Gastrocnemius medialis (tissue), 4 donors: ENCODE measurements at regions not wholly inside any gene's neighbourhood (a gene's known extent, or its start where the extent isn't known, plus 50 kb on each side); places are given as distances from the start of the nearest gene placed in this dataset.

Experiments used
- ATAC-seq, 2 donors: fragments of 150-250 bp; one replicate each; pipeline ENCODE4 v1.9.1; 2016
- DNase-seq, 2 donors: peaks; one replicate each; pipeline ENCODE4 v3.0.0-alpha.2; 2019
- H3K27ac ChIP-seq, 4 donors: fragments of 200-600 bp; sonication (generic); 1 replicate in 1 of 4; 2 replicates in 3 of 4; pipeline ENCODE4 v1.5.1; 2016 to 2018; ENCODE audit warnings: mild to moderate bottlenecking in 2 of 4, moderate library complexity in 1 of 4
- H3K27me3 ChIP-seq, 3 donors: fragments of 200-600 bp; sonication (generic) in 2 of 3; 1 replicate in 1 of 3; 2 replicates in 2 of 3; pipeline versions ENCODE4 v1.5.1 to v1.6.0; 2016 to 2019; ENCODE audit warnings: mild to moderate bottlenecking in 1 of 3, moderate library complexity in 1 of 3
- H3K36me3 ChIP-seq, 2 donors: fragments of 200-600 bp; sonication (generic) in 1 of 2; one replicate each; pipeline ENCODE4 v1.5.1; 2017 to 2018
- H3K4me1 ChIP-seq, 2 donors: fragments of 200-600 bp; sonication (generic) in 1 of 2; one replicate each; pipeline ENCODE4 v1.5.1; 2016 to 2017; ENCODE audit warnings: mild to moderate bottlenecking in 2 of 2
- H3K4me3 ChIP-seq, 4 donors: fragments of 200-600 bp; sonication (generic) in 3 of 4; 1 replicate in 1 of 4; 2 replicates in 3 of 4; pipeline ENCODE4 v1.5.1; 2016 to 2019; ENCODE audit warnings: mild to moderate bottlenecking in 2 of 4
- H3K9me3 ChIP-seq, 3 donors: fragments of 200-600 bp; sonication (generic) in 2 of 3; 1 replicate in 1 of 3; 2 replicates in 2 of 3; pipeline ENCODE4 v1.5.1; 2016 to 2019
- POLR2A ChIP-seq, 2 donors: fragments of 450-650 bp; IDR thresholded peaks; one replicate each; pipeline ENCODE4 v1.6.1; 2017; ENCODE audit warnings: antibody characterized with exemption in 2 of 2, mild to moderate bottlenecking in 2 of 2, moderate library complexity in 2 of 2
- in situ Hi-C, 4 donors: fragments of 200-750 bp; cut with MboI; loops; one replicate each; pipeline versions ENCODE4 v1.15.0 to v1.8.0; 2017; ENCODE audit warnings: low sequenced_read_pairs in 4 of 4
- intact Hi-C: fragments of 100-400 bp; cut with DNase I; formaldehyde crosslinking; loops from one replicate; pipeline ENCODE4 v1.15.1; 2023; ENCODE audit warnings: low total_unique reads
- TF ChIP-seq, protein P1 (sequence below), 5 experiments: fragments of 450-650 bp in 3 of 5; fragments of 200-600 bp in 2 of 5; sonication (generic) in 2 of 5; IDR thresholded peaks in 4 of 5; conservative IDR thresholded peaks in 1 of 5; 1 replicate in 4 of 5; 2 replicates in 1 of 5; pipeline ENCODE4 v1.5.1; 2016 to 2019; ENCODE audit warnings: antibody characterized with exemption in 5 of 5, mild to moderate bottlenecking in 3 of 5, moderate library complexity in 3 of 5

DNA sequence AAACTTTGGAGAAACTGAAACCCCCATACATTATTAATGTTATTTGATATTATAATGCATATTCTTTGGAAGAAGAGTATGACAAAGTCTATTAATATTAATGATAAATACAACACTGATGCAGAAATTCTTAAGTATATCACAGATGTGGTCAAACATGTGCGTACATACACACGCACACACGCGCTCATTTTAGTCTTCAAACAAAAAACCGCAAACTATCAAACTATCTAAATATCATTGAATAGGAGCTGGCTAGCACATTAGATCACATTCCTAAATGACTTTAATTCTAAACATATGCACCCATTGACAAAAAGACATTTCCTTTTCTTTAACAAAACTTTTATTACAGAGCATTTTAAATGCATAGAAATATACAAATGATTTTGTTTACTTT is 872.7 kb downstream of the SLC16A7 start:
- Histone ChIP-seq H3K36me3 (no peaks in the 10 kb centered on the region), H3K27ac (no peak overlapping the region), H3K9me3 (no peaks in the 10 kb centered on the region), H3K4me1 (no peaks in the 10 kb centered on the region), H3K4me3 (no peak overlapping the region), H3K27me3 (no peaks in the 10 kb centered on the region)
- intact Hi-C loops: no loop called here
- ATAC-seq: no peak
- TF ChIP-seq, protein P1, sequence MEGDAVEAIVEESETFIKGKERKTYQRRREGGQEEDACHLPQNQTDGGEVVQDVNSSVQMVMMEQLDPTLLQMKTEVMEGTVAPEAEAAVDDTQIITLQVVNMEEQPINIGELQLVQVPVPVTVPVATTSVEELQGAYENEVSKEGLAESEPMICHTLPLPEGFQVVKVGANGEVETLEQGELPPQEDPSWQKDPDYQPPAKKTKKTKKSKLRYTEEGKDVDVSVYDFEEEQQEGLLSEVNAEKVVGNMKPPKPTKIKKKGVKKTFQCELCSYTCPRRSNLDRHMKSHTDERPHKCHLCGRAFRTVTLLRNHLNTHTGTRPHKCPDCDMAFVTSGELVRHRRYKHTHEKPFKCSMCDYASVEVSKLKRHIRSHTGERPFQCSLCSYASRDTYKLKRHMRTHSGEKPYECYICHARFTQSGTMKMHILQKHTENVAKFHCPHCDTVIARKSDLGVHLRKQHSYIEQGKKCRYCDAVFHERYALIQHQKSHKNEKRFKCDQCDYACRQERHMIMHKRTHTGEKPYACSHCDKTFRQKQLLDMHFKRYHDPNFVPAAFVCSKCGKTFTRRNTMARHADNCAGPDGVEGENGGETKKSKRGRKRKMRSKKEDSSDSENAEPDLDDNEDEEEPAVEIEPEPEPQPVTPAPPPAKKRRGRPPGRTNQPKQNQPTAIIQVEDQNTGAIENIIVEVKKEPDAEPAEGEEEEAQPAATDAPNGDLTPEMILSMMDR (IDR thresholded peaks at IDR 0.05 in 4 of 5, conservative IDR thresholded peaks at IDR 0.05 in 1 of 5): no peak
- TF ChIP-seq POLR2A (IDR thresholded peaks at IDR 0.05): no peak
- DNase-seq: no peak
- in situ Hi-C loops: no loop called here

DNA sequence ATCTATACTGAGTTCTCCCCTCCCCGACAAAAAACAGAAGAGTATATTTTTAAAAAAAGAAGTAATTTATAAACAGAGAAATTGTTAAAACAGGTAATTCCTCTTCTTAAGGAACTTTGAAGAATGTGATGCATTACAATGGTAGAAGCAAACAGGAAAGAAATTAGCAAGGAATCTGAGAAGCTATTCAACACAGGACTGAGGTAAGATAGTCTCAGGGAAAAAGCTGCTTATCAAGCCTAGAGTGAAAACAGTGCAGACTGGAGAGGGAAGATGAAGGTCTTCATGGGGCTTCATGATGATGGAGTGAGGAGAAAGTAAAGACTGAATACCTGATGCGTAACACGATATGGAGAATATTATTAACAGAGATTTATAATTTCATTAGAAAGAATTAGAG is 880.0 kb downstream of the SLC16A7 start:
- no peaks in the 10 kb centered on the region for H3K36me3 ChIP-seq
- H3K27ac ChIP-seq: no peak overlapping the region
- no peak for DNase-seq
- H3K4me1 ChIP-seq: no peaks in the 10 kb centered on the region
- intact Hi-C loops (no loop called here), in situ Hi-C loops (no loop called here)
- ATAC-seq: no peak
- no peak overlapping the region for H3K4me3 ChIP-seq
- H3K9me3 ChIP-seq: no peaks in the 10 kb centered on the region
- no peak for TF ChIP-seq POLR2A (IDR thresholded peaks at IDR 0.05)
- TF ChIP-seq, protein P1 (IDR thresholded peaks at IDR 0.05 in 4 of 5, conservative IDR thresholded peaks at IDR 0.05 in 1 of 5): no peak
- no peaks in the 10 kb centered on the region for H3K27me3 ChIP-seq

DNA sequence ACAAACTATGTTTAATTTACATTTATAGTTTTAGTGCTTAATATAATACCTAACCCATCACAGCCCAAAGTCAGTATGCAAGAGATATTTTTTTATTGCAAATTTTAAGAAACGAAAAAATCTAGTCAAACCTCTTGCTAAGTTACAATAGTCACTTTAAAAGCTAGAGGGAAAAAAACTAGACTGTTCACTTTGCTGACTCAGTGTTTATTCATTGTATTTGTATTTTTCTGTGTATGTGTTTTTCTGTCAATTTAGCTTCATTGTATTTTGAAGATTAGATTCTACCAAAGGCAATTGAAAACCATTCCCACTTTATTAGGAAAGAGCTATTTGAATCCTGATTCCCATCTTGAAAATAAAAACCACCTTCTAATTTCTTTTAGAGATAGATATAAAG is 891.5 kb downstream of the SLC16A7 start:
- no peak for DNase-seq
- in situ Hi-C loops (no loop called here), intact Hi-C loops (no loop called here)
- H3K27me3 ChIP-seq: no peaks in the 10 kb centered on the region
- H3K27ac ChIP-seq: no peak overlapping the region
- no peak for TF ChIP-seq POLR2A (IDR thresholded peaks at IDR 0.05)
- TF ChIP-seq, protein P1 (IDR thresholded peaks at IDR 0.05 in 4 of 5, conservative IDR thresholded peaks at IDR 0.05 in 1 of 5): no peak
- H3K4me1 ChIP-seq: no peaks in the 10 kb centered on the region
- H3K9me3 ChIP-seq: no peaks in the 10 kb centered on the region
- no peak for ATAC-seq
- H3K4me3 ChIP-seq: no peak overlapping the region
- H3K36me3 ChIP-seq: no peaks in the 10 kb centered on the region

DNA sequence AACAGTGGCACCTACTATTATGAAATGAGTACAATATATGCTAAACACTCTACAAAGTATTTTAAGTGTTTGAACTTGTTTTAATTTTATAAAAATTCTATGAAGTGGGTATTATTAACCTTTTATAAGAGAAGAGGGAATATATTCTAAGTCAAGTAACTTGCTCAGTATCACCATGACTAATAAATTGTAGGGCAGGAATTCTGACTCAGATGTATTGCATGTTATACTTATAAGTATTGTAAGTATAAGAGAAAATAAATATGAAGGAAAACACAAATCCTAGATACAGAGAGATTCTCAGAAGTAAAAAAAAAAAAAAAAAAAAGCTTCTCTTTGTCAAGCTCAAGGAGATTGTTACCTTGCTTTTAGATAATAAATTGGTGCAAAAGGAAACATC is 893.2 kb downstream of the SLC16A7 start:
- H3K27ac ChIP-seq: no peak overlapping the region
- no peaks in the 10 kb centered on the region for H3K27me3 ChIP-seq
- in situ Hi-C loops: no loop called here
- H3K9me3 ChIP-seq: no peaks in the 10 kb centered on the region
- no peak overlapping the region for H3K4me3 ChIP-seq
- H3K4me1 ChIP-seq: no peaks in the 10 kb centered on the region
- H3K36me3 ChIP-seq: no peaks in the 10 kb centered on the region
- no peak for ATAC-seq
- intact Hi-C loops: no loop called here
- no peak for TF ChIP-seq POLR2A (IDR thresholded peaks at IDR 0.05)
- TF ChIP-seq, protein P1 (IDR thresholded peaks at IDR 0.05 in 4 of 5, conservative IDR thresholded peaks at IDR 0.05 in 1 of 5): no peak
- no peak for DNase-seq

DNA sequence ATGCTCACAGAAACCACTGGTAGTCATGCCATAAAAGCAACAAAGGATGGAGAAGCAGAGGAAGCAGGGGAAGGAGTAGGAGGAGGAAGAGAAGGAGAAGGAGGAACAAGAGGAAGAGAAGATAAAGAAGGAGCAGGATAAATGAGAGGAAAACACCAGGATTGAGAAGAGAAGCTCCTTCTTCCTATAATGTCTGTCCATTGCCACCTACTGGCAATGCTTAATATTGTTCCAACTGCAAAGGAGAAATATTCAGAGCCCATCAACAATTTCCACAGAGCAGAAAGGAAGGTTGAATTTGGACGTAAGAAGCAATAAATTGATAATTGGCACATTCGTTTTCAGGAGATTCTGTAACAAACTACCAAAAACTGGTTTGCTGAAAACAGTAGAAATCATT is 898.4 kb downstream of the SLC16A7 start:
- Histone ChIP-seq H3K36me3 (no peaks in the 10 kb centered on the region), H3K4me1 (no peaks in the 10 kb centered on the region), H3K9me3 (no peaks in the 10 kb centered on the region), H3K27ac (no peak overlapping the region), H3K4me3 (no peak overlapping the region), H3K27me3 (no peaks in the 10 kb centered on the region)
- no peak for DNase-seq
- TF ChIP-seq, protein P1 (IDR thresholded peaks at IDR 0.05 in 4 of 5, conservative IDR thresholded peaks at IDR 0.05 in 1 of 5): no peak
- TF ChIP-seq POLR2A (IDR thresholded peaks at IDR 0.05): no peak
- intact Hi-C loops (no loop called here), in situ Hi-C loops (no loop called here)
- no peak for ATAC-seq
